Ovary (tissue), 3 donors: ENCODE measurements at regions not wholly inside any gene's neighbourhood (a gene's known extent, or its start where the extent isn't known, plus 50 kb on each side); places are given as distances from the start of the nearest gene placed in this dataset.

Source experiments
- CTCF ChIP-seq, 3 donors: fragments of 450-650 bp in 2 of 3; fragments of 200-600 bp in 1 of 3; IDR thresholded peaks; one replicate each; pipeline versions ENCODE4 v1.5.1 to v1.8.0; 2016 to 2022; ENCODE audit warnings: antibody characterized with exemption in 3 of 3, mild to moderate bottlenecking in 1 of 3
- EP300 ChIP-seq: sonication (generic); formaldehyde crosslinking; IDR thresholded peaks from one replicate; pipeline ENCODE4 v1.6.1; 2017; ENCODE audit warnings: antibody characterized with exemption
- donor health status: DM: no; HTN: no; CAD: no.

GRCh38 chr11:28584992-28585391 lies 476.8 kb downstream of the METTL15 start:
- no peak for TF ChIP-seq CTCF (IDR thresholded peaks at IDR 0.05)
- TF ChIP-seq EP300: no peak
